ENCODE measurements at regions not wholly inside any gene's neighbourhood (a gene's known extent, or its start where the extent isn't known, plus 50 kb on each side); places are given as distances from the start of the nearest gene placed in this dataset.

DNA sequence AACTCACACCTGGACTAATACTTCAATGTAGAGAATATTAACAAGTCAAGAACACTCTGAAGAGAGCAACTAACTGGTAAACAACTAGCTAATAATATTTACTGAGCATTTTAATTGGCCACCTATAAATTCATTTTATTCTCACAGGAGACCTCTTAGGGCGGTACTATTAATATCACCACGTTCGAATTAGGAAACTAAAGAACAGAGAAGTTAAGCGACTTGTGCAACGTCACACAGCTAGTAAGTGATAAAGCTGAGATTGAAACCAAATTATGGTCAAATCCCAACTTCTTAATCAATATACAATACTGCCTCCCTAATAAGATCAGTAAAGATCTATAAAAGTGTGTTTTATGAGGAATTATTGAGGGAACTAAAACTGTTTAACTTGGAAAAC is 1034.3 kb upstream of the POU3F3 start:
- Histone ChIP-seq H3K27me3 (ENCODE audit: insufficient read depth, low read length) (no peaks in the 10 kb centered on the region), H3K9ac (ENCODE audit: extremely low read depth, insufficient read length, low read length) (no peak overlapping the region), H3K56ac (ENCODE audit: insufficient read length, low read depth, low read length) (no peak overlapping the region), H3K4ac (ENCODE audit: low read depth, low read length) (no peak overlapping the region), H2AK5ac (ENCODE audit: insufficient read length, low read length) (no peak overlapping the region), H3K27ac (ENCODE audit: insufficient read length, low read depth, low read length) (no peak overlapping the region), H3K4me2 (ENCODE audit: insufficient read depth, insufficient read length, low read length) (no peak overlapping the region), H3K18ac (ENCODE audit: insufficient read length, low read depth, low read length) (no peak overlapping the region), H2AFZ (ENCODE audit: low read length) (no peak overlapping the region), H4K20me1 (ENCODE audit: control insufficient read depth, insufficient read depth, insufficient read length) (no peaks in the 10 kb centered on the region), H2BK15ac (ENCODE audit: low read depth, low read length) (no peak overlapping the region), H2BK12ac (ENCODE audit: insufficient read length, low read depth, low read length) (no peak overlapping the region), H2BK20ac (ENCODE audit: low read depth, low read length, poor library complexity, severe bottlenecking) (no peak overlapping the region), H3K9me3 (ENCODE audit: control insufficient read depth, low read depth, low read length) (no peaks in the 10 kb centered on the region), H3K14ac (ENCODE audit: insufficient read depth, low read length) (no peak overlapping the region), H3K4me1 (ENCODE audit: insufficient read depth, low read length) (no peaks in the 10 kb centered on the region), H2BK5ac (ENCODE audit: insufficient read length, low read length) (no peak overlapping the region), H4K91ac (ENCODE audit: insufficient read length, low read depth, low read length) (no peak overlapping the region), H3K79me1 (ENCODE audit: insufficient read depth, low read depth, low read length, poor library complexity, severe bottlenecking) (no peaks in the 10 kb centered on the region), H3K23ac (ENCODE audit: insufficient read length, low read depth, low read length) (no peak overlapping the region), H3K23me2 (ENCODE audit: insufficient read length, low read depth, low read length, poor library complexity, severe bottlenecking) (no peaks in the 10 kb centered on the region), H3T11ph (ENCODE audit: low read length) (no peak overlapping the region), H2BK120ac (ENCODE audit: low read depth, low read length, poor library complexity, severe bottlenecking) (no peak overlapping the region), H4K5ac (ENCODE audit: insufficient read length, low read depth, low read length) (no peak overlapping the region), H4K8ac (replicated peaks; ENCODE audit: insufficient read length, low read depth, low read length) (no peak overlapping the region), H3K79me2 (ENCODE audit: insufficient read depth, low read length) (no peaks in the 10 kb centered on the region)
- no peaks in the 10 kb centered on the region for H3K27me3 Mint-ChIP-seq (ENCODE audit: low read depth)
- H3K4me3 Mint-ChIP-seq = no peak overlapping the region
- no peaks in the 10 kb centered on the region; a peak in 1 of 7 replicates for H3K36me3 Mint-ChIP-seq (ENCODE audit: insufficient read depth in 1 of 3, low read depth in 3 of 3)
- H3K27ac Mint-ChIP-seq = no peak overlapping the region
- H3K4me1 Mint-ChIP-seq = peaks cover 28 to 39% of the 10 kb centered on the region in 2 experiments
- no peak for TF ChIP-seq CTCF (conservative IDR thresholded peaks at IDR 0.05)
- no CpG with 5 or more reads among the region's 5 CpGs for WGBS (ENCODE audit: extremely low coverage, insufficient read length, low lambda C conversion rate)
- DNase-seq = no peak
- H3K9me3 Mint-ChIP-seq = no peaks in the 10 kb centered on the region

Measured in H9 (cell line).